ENCODE measurements at regions not wholly inside any gene's neighbourhood (a gene's known extent, or its start where the extent isn't known, plus 50 kb on each side); places are given as distances from the start of the nearest gene placed in this dataset.

GRCh38 chr12:127722611-127723010 lies 544.4 kb upstream of the TMEM132C start (continued):
- TF ChIP-seq ZNF423 (CRISPR knock-in tag; IDR thresholded peaks at IDR 0.05) (no peak), ELF4 (CRISPR knock-in tag; IDR thresholded peaks at IDR 0.05; ENCODE audit: low read depth) (no peak), CREB1 (CRISPR knock-in tag; IDR thresholded peaks at IDR 0.05) (no peak), AR (CRISPR knock-in tag; IDR thresholded peaks at IDR 0.05) (no peak), MAX (CRISPR knock-in tag; IDR thresholded peaks at IDR 0.05) (no peak), ZBTB21 (CRISPR knock-in tag; IDR thresholded peaks at IDR 0.05; ENCODE audit: borderline replicate concordance) (no peak), ATF1 (CRISPR knock-in tag; IDR thresholded peaks at IDR 0.05) (no peak), CDX4 (CRISPR knock-in tag; IDR thresholded peaks at IDR 0.05; ENCODE audit: borderline replicate concordance) (no peak), ZNF396 (CRISPR knock-in tag; IDR thresholded peaks at IDR 0.05; ENCODE audit: borderline replicate concordance) (no peak), NR3C1 (CRISPR knock-in tag; conservative IDR thresholded peaks at IDR 0.05; ENCODE audit: low read depth) (no peak)

GRCh38 chr12:127723251-127723650 lies 543.7 kb upstream of the TMEM132C start:
- ChIA-PET CTCF (no interaction called here), POLR2A (no interaction called here)
- DNase-seq (ENCODE audit: low spot score) (no peak), ATAC-seq (no peak)
- Mint-ChIP-seq H3K27me3 (ENCODE audit: low read depth) (peaks cover 8% of the 10 kb centered on the region; the same call in 1 of the 2 replicates), H3K4me3 (no peak overlapping the region), H3K36me3 (peaks cover 51% of the 10 kb centered on the region), H3K27ac (no peak overlapping the region), H3K4me1 (no peaks in the 10 kb centered on the region), H3K9me3 (peaks cover 70% of the 10 kb centered on the region)
- TF ChIP-seq ZNF121 (CRISPR knock-in tag; IDR thresholded peaks at IDR 0.05) (no peak), CBFB (CRISPR knock-in tag; IDR thresholded peaks at IDR 0.05; ENCODE audit: low read depth) (no peak), ZNF532 (CRISPR knock-in tag; IDR thresholded peaks at IDR 0.05; ENCODE audit: borderline replicate concordance) (no peak), STAT6 (CRISPR knock-in tag; conservative IDR thresholded peaks at IDR 0.05; ENCODE audit: low read depth) (no peak), CTCF (IDR thresholded peaks at IDR 0.05) (no peak), JAZF1 (CRISPR knock-in tag; IDR thresholded peaks at IDR 0.05) (no peak), ATF3 (CRISPR knock-in tag; conservative IDR thresholded peaks at IDR 0.05) (no peak), HMGXB4 (CRISPR knock-in tag; IDR thresholded peaks at IDR 0.05) (no peak), FOXJ3 (CRISPR knock-in tag; IDR thresholded peaks at IDR 0.05; ENCODE audit: borderline replicate concordance) (no peak), ZMAT4 (CRISPR knock-in tag; IDR thresholded peaks at IDR 0.05) (no peak)
